CD14-positive monocyte (primary cell): ENCODE measurements at regions not wholly inside any gene's neighbourhood (a gene's known extent, or its start where the extent isn't known, plus 50 kb on each side); places are given as distances from the start of the nearest gene placed in this dataset.

Experiments used
- DNase-seq, 3 donors: peaks; one replicate each; pipeline ENCODE4 v3.0.0-alpha.2; 2011 to 2022
- H2AFZ ChIP-seq: 2 replicates; pipeline ENCODE4 v1.6.0; 2012; ENCODE audit warnings: mild to moderate bottlenecking, low read depth, low read length, inconsistent platforms; ENCODE audit not compliant: insufficient read depth, poor library complexity, severe bottlenecking
- H3K27ac ChIP-seq, 2 donors: 1 replicate in 1 of 2; 2 replicates in 1 of 2; pipeline ENCODE4 v1.5.1; 2012 to 2013; ENCODE audit warnings: low read length in 2 of 2, control low read depth in 1 of 2, inconsistent platforms in 1 of 2, low read depth in 1 of 2, mild to moderate bottlenecking in 1 of 2
- H3K27me3 ChIP-seq, 2 donors: one replicate each; pipeline versions ENCODE4 v1.6.0 to v1.6.1; 2011 to 2013; ENCODE audit warnings: low read length in 2 of 2; ENCODE audit not compliant: control insufficient read depth in 2 of 2, insufficient read depth in 2 of 2
- H3K36me3 ChIP-seq, 2 donors: replicated peaks in 1 of 2; 1 replicate in 1 of 2; 2 replicates in 1 of 2; pipeline versions ENCODE4 v1.5.1 to v1.6.1; 2012 to 2013; ENCODE audit warnings: low read length in 2 of 2, control low read depth in 1 of 2, inconsistent platforms in 1 of 2, mild to moderate bottlenecking in 1 of 2; ENCODE audit not compliant: insufficient read depth in 2 of 2, control insufficient read depth in 1 of 2
- H3K4me1 ChIP-seq, 2 donors: 1 replicate in 1 of 2; 2 replicates in 1 of 2; pipeline versions ENCODE4 v1.5.1 to v1.6.1; 2012 to 2013; ENCODE audit warnings: low read length in 2 of 2, control low read depth in 1 of 2, inconsistent platforms in 1 of 2, mild to moderate bottlenecking in 1 of 2, moderate library complexity in 1 of 2; ENCODE audit not compliant: insufficient read depth in 2 of 2, control insufficient read depth in 1 of 2
- H3K4me2 ChIP-seq: replicated peaks from 2 replicates; pipeline ENCODE3; 2012; ENCODE audit warnings: low read length, moderate library complexity, mild to moderate bottlenecking; ENCODE audit not compliant: poor library complexity, severe bottlenecking; ENCODE audit errors: extremely low read depth
- H3K4me3 ChIP-seq, 3 experiments: fragments of 200-600 bp in 1 of 3; sonication (generic) in 1 of 3; replicated peaks in 1 of 3; 1 replicate in 2 of 3; 2 replicates in 1 of 3; pipeline ENCODE4 v1.5.1; 2011 to 2013; ENCODE audit warnings: low read length in 3 of 3, mild to moderate bottlenecking in 3 of 3, control low read depth in 2 of 3, low read depth in 2 of 3, inconsistent platforms in 1 of 3, moderate library complexity in 1 of 3
- H3K79me2 ChIP-seq: 2 replicates; pipeline ENCODE4 v1.6.0; 2012; ENCODE audit warnings: mild to moderate bottlenecking, control low read depth, inconsistent platforms, low read length, moderate library complexity; ENCODE audit not compliant: insufficient read depth
- H3K9ac ChIP-seq: 2 replicates; pipeline ENCODE4 v1.6.0; 2017; ENCODE audit warnings: low read length, mild to moderate bottlenecking; ENCODE audit not compliant: insufficient read depth, poor library complexity, severe bottlenecking
- H3K9me3 ChIP-seq, 2 donors: replicated peaks in 1 of 2; 1 replicate in 1 of 2; 2 replicates in 1 of 2; pipeline versions ENCODE4 v1.5.1 to v1.6.1; 2012 to 2013; ENCODE audit warnings: low read length in 2 of 2, control low read depth in 1 of 2; ENCODE audit not compliant: control insufficient read depth in 1 of 2, insufficient read depth in 1 of 2
- H4K20me1 ChIP-seq: 2 replicates; pipeline ENCODE4 v1.6.0; 2012; ENCODE audit warnings: mild to moderate bottlenecking, low read length, control low read depth, moderate library complexity; ENCODE audit not compliant: insufficient read depth
- H3K27ac Mint-ChIP-seq, 7 donors: one replicate each; pipeline ENCODE4 v1.8.0; 2020; ENCODE audit warnings: mild to moderate bottlenecking in 7 of 7, mixed read lengths in 7 of 7, moderate library complexity in 6 of 7, inconsistent platforms in 2 of 7
- H3K27me3 Mint-ChIP-seq, 3 donors: one replicate each; pipeline ENCODE4 v1.8.0; 2021 to 2022; ENCODE audit warnings: low read depth in 3 of 3, mild to moderate bottlenecking in 3 of 3, mixed read lengths in 3 of 3, moderate library complexity in 3 of 3, inconsistent platforms in 1 of 3
- H3K36me3 Mint-ChIP-seq, 2 donors: one replicate each; pipeline ENCODE4 v1.8.0; 2020; ENCODE audit warnings: mixed read lengths in 2 of 2, inconsistent platforms in 1 of 2, mild to moderate bottlenecking in 1 of 2
- H3K4me1 Mint-ChIP-seq: one replicate; pipeline ENCODE4 v1.8.0; 2020; ENCODE audit warnings: mild to moderate bottlenecking, mixed read lengths
- H3K4me3 Mint-ChIP-seq, 2 donors: one replicate each; pipeline ENCODE4 v1.8.0; 2020; ENCODE audit warnings: mild to moderate bottlenecking in 2 of 2, mixed read lengths in 2 of 2, moderate library complexity in 1 of 2
- H3K9me3 Mint-ChIP-seq, 7 donors: one replicate each; pipeline ENCODE4 v1.8.0; 2020 to 2022; ENCODE audit warnings: mixed read lengths in 7 of 7, mild to moderate bottlenecking in 6 of 7, moderate library complexity in 6 of 7, inconsistent platforms in 2 of 7
- intact Hi-C, 2 donors: fragments of 100-400 bp; cut with micrococcal nuclease; formaldehyde crosslinking; loops; one replicate each; pipeline versions ENCODE4 v1.15.0 to v1.15.1; 2023
- TF ChIP-seq, protein P1 (sequence below): fragments of 200-600 bp; IDR thresholded peaks from one replicate; pipeline ENCODE4 v1.8.0; 2022; ENCODE audit warnings: antibody characterized with exemption, mild to moderate bottlenecking

DNA sequence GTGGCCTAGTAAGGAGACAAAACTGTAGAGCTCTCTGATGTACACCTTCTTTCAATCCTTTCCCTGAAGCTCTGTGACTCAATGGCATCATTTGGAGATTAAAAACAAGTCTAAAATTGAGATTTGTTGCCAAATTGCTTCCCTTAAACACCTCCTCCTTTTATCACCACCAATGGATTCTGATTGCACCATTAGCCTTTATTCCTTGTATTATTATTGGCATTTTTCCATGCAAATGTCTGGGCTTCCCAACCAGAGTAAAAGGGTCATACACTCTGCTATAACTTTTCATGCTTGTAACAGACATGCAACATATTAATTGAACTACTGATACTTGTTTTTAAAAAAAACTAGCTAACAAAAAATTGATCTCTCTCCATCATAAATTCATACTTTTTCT is 124.2 kb downstream of the CCDC34 start:
- Histone ChIP-seq H3K79me2 (no peaks in the 10 kb centered on the region), H3K4me2 (no peak overlapping the region), H3K27me3 (no peaks in the 10 kb centered on the region), H3K27ac (no peak overlapping the region), H2AFZ (no peak overlapping the region), H4K20me1 (no peaks in the 10 kb centered on the region), H3K9me3 (no peaks in the 10 kb centered on the region), H3K9ac (no peak overlapping the region), H3K4me1 (no peaks in the 10 kb centered on the region), H3K4me3 (no peak overlapping the region), H3K36me3 (no peaks in the 10 kb centered on the region)
- TF ChIP-seq, protein P1, sequence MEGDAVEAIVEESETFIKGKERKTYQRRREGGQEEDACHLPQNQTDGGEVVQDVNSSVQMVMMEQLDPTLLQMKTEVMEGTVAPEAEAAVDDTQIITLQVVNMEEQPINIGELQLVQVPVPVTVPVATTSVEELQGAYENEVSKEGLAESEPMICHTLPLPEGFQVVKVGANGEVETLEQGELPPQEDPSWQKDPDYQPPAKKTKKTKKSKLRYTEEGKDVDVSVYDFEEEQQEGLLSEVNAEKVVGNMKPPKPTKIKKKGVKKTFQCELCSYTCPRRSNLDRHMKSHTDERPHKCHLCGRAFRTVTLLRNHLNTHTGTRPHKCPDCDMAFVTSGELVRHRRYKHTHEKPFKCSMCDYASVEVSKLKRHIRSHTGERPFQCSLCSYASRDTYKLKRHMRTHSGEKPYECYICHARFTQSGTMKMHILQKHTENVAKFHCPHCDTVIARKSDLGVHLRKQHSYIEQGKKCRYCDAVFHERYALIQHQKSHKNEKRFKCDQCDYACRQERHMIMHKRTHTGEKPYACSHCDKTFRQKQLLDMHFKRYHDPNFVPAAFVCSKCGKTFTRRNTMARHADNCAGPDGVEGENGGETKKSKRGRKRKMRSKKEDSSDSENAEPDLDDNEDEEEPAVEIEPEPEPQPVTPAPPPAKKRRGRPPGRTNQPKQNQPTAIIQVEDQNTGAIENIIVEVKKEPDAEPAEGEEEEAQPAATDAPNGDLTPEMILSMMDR: no peak
- Mint-ChIP-seq H3K27me3 (peaks cover 0 to 3% (median 2%) of the 10 kb centered on the region in 3 donors), H3K9me3 (peaks cover 0 to 7% (median 2%) of the 10 kb centered on the region in 7 donors), H3K27ac (no peak overlapping the region), H3K4me1 (no peaks in the 10 kb centered on the region), H3K4me3 (no peak overlapping the region), H3K36me3 (no peaks in the 10 kb centered on the region)
- no peak for DNase-seq
- intact Hi-C loops: no loop called here

DNA sequence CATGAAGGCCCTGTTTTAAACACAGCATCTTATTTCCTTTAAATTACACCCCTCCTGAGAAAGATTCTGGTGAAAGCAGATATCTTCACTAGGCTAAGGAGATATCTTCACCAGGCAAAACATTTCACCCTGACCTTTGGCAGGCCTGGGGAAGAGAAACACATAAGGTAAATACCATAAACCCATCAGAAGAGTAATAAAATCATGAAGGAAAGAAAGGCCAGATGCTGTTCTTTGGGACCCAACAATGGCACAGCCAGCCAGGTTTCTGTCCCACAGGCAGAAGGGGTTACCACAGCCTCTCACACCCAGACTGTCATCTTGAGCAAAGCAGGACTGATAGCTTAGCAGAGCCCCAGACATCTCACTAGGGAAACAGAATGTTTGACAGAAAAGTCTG is 125.4 kb downstream of the CCDC34 start:
- Histone ChIP-seq H4K20me1 (no peaks in the 10 kb centered on the region), H3K36me3 (no peaks in the 10 kb centered on the region), H2AFZ (no peak overlapping the region), H3K4me3 (no peak overlapping the region), H3K4me1 (no peaks in the 10 kb centered on the region), H3K27me3 (no peaks in the 10 kb centered on the region), H3K27ac (no peak overlapping the region), H3K79me2 (no peaks in the 10 kb centered on the region), H3K9ac (no peak overlapping the region), H3K4me2 (no peak overlapping the region), H3K9me3 (no peaks in the 10 kb centered on the region)
- no peak for DNase-seq
- Mint-ChIP-seq H3K4me3 (no peak overlapping the region), H3K9me3 (peaks cover 0 to 7% (median 2%) of the 10 kb centered on the region in 7 donors), H3K36me3 (no peaks in the 10 kb centered on the region), H3K4me1 (no peaks in the 10 kb centered on the region), H3K27ac (no peak overlapping the region), H3K27me3 (peaks cover 0 to 3% (median 2%) of the 10 kb centered on the region in 3 donors)
- intact Hi-C loops: no loop called here
- TF ChIP-seq, protein P1: no peak
